ENCODE measurements at regions not wholly inside any gene's neighbourhood (a gene's known extent, or its start where the extent isn't known, plus 50 kb on each side); places are given as distances from the start of the nearest gene placed in this dataset.

DNA sequence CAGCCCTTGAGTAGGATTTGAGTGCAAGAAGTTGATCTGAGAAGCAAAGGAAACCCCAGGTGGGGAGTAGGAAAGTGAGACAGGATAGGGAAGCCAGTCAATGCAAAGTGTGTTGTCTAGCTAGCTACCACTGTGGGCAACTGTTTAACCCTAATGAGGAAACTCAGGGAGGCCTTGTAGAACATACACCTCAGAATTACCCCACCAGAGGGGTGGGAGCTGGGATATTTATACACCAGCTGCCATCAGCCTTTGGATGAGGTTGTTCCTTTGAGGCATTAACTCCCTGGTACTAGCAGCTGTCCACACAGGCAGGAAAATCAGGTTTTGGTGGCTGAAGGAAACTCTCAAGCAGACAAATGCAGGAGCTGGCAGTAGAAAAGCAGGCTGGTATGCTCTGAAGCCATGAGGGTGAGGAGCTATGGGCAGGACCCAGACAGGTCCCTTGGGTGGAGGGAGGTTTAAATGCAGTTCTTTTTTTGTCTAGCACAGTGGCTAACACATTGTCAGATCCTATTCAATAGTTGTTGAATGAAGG is 60.1 kb upstream of the ARID5B start:
- no peaks in the 10 kb centered on the region for H3K9me3 ChIP-seq (replicated peaks; ENCODE audit: insufficient read depth, low read length)
- no peak overlapping the region for H2AFZ ChIP-seq (ENCODE audit: low read length)
- no peaks in the 10 kb centered on the region for H3K9me2 ChIP-seq (replicated peaks; ENCODE audit: insufficient read depth, low read length)
- DNase-seq = no peak
- H3K9ac ChIP-seq (ENCODE audit: low read length) = no peak overlapping the region
- H3K27me3 ChIP-seq (replicated peaks; ENCODE audit: insufficient read depth, low read length) = no peaks in the 10 kb centered on the region
- no peak overlapping the region for H3K4me2 ChIP-seq (ENCODE audit: low read depth, low read length)
- no peaks in the 10 kb centered on the region for H3K79me2 ChIP-seq (ENCODE audit: low read length)
- no peak for TF ChIP-seq EZH2 (optimal IDR thresholded peaks at IDR 0.05; ENCODE audit: low read depth, low read length)
- TF ChIP-seq, protein P1, sequence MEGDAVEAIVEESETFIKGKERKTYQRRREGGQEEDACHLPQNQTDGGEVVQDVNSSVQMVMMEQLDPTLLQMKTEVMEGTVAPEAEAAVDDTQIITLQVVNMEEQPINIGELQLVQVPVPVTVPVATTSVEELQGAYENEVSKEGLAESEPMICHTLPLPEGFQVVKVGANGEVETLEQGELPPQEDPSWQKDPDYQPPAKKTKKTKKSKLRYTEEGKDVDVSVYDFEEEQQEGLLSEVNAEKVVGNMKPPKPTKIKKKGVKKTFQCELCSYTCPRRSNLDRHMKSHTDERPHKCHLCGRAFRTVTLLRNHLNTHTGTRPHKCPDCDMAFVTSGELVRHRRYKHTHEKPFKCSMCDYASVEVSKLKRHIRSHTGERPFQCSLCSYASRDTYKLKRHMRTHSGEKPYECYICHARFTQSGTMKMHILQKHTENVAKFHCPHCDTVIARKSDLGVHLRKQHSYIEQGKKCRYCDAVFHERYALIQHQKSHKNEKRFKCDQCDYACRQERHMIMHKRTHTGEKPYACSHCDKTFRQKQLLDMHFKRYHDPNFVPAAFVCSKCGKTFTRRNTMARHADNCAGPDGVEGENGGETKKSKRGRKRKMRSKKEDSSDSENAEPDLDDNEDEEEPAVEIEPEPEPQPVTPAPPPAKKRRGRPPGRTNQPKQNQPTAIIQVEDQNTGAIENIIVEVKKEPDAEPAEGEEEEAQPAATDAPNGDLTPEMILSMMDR (IDR thresholded peaks at IDR 0.05; ENCODE audit: low read length) = no peak
- H3K27ac ChIP-seq (ENCODE audit: low read length) = no peak overlapping the region
- no peaks in the 10 kb centered on the region for H3K4me1 ChIP-seq (ENCODE audit: low read length)
- H3K4me3 ChIP-seq (ENCODE audit: low read length) = no peak overlapping the region
- H3K36me3 ChIP-seq (replicated peaks; ENCODE audit: insufficient read depth, low read length) = no peaks in the 10 kb centered on the region
- H3F3A ChIP-seq (ENCODE audit: insufficient read depth, low read length) = no peaks in the 10 kb centered on the region
- H4K20me1 ChIP-seq (ENCODE audit: insufficient read depth, low read length) = no peaks in the 10 kb centered on the region

DNA sequence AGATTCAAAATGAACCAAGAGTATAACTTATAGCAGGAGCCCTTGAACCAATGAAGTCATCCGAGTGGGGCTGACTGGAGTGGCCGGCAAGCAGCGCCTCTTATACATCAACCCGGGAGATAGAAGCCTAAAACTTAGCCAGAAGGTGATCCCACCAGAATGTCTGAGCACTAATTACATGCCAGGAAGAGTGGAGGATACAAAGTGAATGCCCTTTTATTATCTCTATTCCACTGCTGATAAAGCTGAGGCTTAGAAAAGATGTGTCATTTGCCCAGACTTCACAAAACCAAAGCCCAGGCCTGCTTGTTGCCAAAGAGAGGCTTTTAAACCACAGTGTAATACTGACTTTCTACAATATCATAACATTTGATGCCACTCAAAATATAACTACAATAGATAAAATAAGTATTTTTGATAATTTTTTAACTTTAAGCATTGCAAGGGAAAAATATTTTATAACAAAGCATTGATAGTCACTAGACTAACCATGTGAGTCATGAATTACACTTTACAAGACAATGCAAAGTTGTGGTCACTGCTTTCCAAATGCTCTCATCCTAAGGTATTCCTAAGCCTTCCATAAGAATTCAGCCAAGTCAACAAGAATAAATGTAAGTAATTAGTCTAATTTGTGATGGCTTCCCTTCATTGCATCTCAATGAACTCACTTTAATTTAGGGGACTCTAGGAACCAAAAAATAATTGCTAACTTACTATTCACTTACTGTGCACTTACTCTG is 58.6 kb upstream of the ARID5B start:
- H3K27me3 ChIP-seq (replicated peaks; ENCODE audit: insufficient read depth, low read length) = no peaks in the 10 kb centered on the region
- no peak overlapping the region for H3K4me3 ChIP-seq (ENCODE audit: low read length)
- TF ChIP-seq EZH2 (optimal IDR thresholded peaks at IDR 0.05; ENCODE audit: low read depth, low read length) (no peak), EZH2phosphoT487 (IDR thresholded peaks at IDR 0.05; ENCODE audit: low read length) (no peak)
- TF ChIP-seq, protein P1 (IDR thresholded peaks at IDR 0.05; ENCODE audit: low read length) = no peak
- no peak overlapping the region for H3K9ac ChIP-seq (ENCODE audit: low read length)
- no peak overlapping the region for H3K4me2 ChIP-seq (ENCODE audit: low read depth, low read length)
- no peak for DNase-seq
- H2AFZ ChIP-seq (ENCODE audit: low read length) = no peak overlapping the region
- no peaks in the 10 kb centered on the region for H4K20me1 ChIP-seq (ENCODE audit: insufficient read depth, low read length)
- no peak overlapping the region for H3K27ac ChIP-seq (ENCODE audit: low read length)
- H3K36me3 ChIP-seq (replicated peaks; ENCODE audit: insufficient read depth, low read length) = no peaks in the 10 kb centered on the region
- H3K9me2 ChIP-seq (replicated peaks; ENCODE audit: insufficient read depth, low read length) = no peaks in the 10 kb centered on the region
- H3K9me3 ChIP-seq (replicated peaks; ENCODE audit: insufficient read depth, low read length) = no peaks in the 10 kb centered on the region
- peaks cover 4% of the 10 kb centered on the region; the same call in 1 of the 2 replicates for H3K4me1 ChIP-seq (ENCODE audit: low read length)
- H3F3A ChIP-seq (ENCODE audit: insufficient read depth, low read length) = no peaks in the 10 kb centered on the region
- no peaks in the 10 kb centered on the region for H3K79me2 ChIP-seq (ENCODE audit: low read length)

DNA sequence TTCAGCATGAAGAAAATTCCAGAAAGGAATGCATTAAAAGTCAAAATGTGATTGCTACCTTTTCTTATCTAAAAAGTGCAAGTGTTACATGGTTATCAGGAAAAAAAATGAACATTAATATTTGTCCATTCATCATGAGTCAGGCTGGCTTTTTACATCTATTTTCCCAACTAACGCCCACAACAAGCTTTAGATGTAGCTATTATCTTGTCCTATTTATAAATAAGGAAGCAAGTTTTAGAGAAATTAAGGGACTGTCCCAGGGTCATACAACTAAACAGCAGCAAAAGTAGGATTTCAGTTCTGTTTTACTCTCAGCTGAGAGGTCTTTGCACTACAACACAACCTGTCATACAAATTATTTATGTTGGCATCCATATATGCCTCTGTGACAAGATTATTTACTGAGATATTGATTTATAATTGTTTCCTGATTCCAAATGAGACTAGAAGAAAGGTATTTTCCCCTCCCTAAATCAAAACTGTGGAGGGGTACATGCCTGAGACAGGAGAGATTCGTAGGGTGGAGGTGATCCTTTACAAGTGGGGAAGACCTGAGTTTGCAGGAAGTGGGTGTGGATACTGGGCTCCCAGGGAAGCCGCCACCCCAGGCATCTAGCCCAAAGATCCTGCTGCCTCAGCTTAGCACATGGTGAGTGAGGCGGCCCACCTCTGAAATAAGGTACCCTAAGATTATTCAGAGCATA is 57.2 kb upstream of the ARID5B start:
- H3K9me3 ChIP-seq (replicated peaks; ENCODE audit: insufficient read depth, low read length) = no peaks in the 10 kb centered on the region

More for the DNA sequence above, 57.2 kb upstream of the ARID5B start:
- H2AFZ ChIP-seq (ENCODE audit: low read length) = no peak overlapping the region
- TF ChIP-seq EZH2 (optimal IDR thresholded peaks at IDR 0.05; ENCODE audit: low read depth, low read length) (no peak), EZH2phosphoT487 (IDR thresholded peaks at IDR 0.05; ENCODE audit: low read length) (no peak)
- TF ChIP-seq, protein P1 (IDR thresholded peaks at IDR 0.05; ENCODE audit: low read length) = no peak
- H3K4me2 ChIP-seq (ENCODE audit: low read depth, low read length) = no peak overlapping the region
- no peaks in the 10 kb centered on the region for H4K20me1 ChIP-seq (ENCODE audit: insufficient read depth, low read length)
- H3K27ac ChIP-seq (ENCODE audit: low read length) = no peak overlapping the region
- no peak overlapping the region for H3K9ac ChIP-seq (ENCODE audit: low read length)
- no peak overlapping the region for H3K4me3 ChIP-seq (ENCODE audit: low read length)
- H3K36me3 ChIP-seq (replicated peaks; ENCODE audit: insufficient read depth, low read length) = no peaks in the 10 kb centered on the region
- no peak for DNase-seq
- no peaks in the 10 kb centered on the region for H3K27me3 ChIP-seq (replicated peaks; ENCODE audit: insufficient read depth, low read length)
- no peaks in the 10 kb centered on the region for H3K9me2 ChIP-seq (replicated peaks; ENCODE audit: insufficient read depth, low read length)
- no peaks in the 10 kb centered on the region for H3F3A ChIP-seq (ENCODE audit: insufficient read depth, low read length)
- no peaks in the 10 kb centered on the region for H3K79me2 ChIP-seq (ENCODE audit: low read length)
- H3K4me1 ChIP-seq (ENCODE audit: low read length) = peaks cover 4% of the 10 kb centered on the region; the same call in 1 of the 2 replicates

Data from MM.1S (cell line).